Lung (tissue), 11 donors: ENCODE measurements at regions not wholly inside any gene's neighbourhood (a gene's known extent, or its start where the extent isn't known, plus 50 kb on each side); places are given as distances from the start of the nearest gene placed in this dataset.
A peak's percentile ranks its signal among the peaks of the same experiment; 100 is the strongest.

Source experiments
- ATAC-seq: fragments of 200-7000 bp; cut with Tn5 transposase; one replicate; pipeline ENCODE4 v1.9.1; 2020; ENCODE audit warnings: moderate number of reproducible peaks; ENCODE audit not compliant: insufficient read depth, low FRiP score
- DNase-seq, 3 donors: peaks; one replicate each; pipeline ENCODE4 v3.0.0-alpha.2; 2013 to 2017
- H3K27ac ChIP-seq, 2 donors: one replicate each; pipeline ENCODE4 v1.5.1; 2013; ENCODE audit warnings: mild to moderate bottlenecking in 2 of 2, moderate library complexity in 2 of 2, control low read depth in 1 of 2, inconsistent platforms in 1 of 2, low read depth in 1 of 2, low read length in 1 of 2
- H3K27me3 ChIP-seq, 3 donors: one replicate each; pipeline ENCODE4 v1.5.1; 2013; ENCODE audit warnings: low read length in 2 of 3; ENCODE audit not compliant: control insufficient read depth in 3 of 3, insufficient read depth in 3 of 3
- H3K36me3 ChIP-seq, 4 donors: one replicate each; pipeline ENCODE4 v1.5.1; 2013; ENCODE audit warnings: low read length in 4 of 4, mild to moderate bottlenecking in 1 of 4, moderate library complexity in 1 of 4; ENCODE audit not compliant: control insufficient read depth in 4 of 4, insufficient read depth in 4 of 4
- H3K4me1 ChIP-seq, 5 donors: one replicate each; pipeline ENCODE4 v1.5.1; 2013; ENCODE audit warnings: low read length in 5 of 5, mild to moderate bottlenecking in 2 of 5, moderate library complexity in 1 of 5; ENCODE audit not compliant: control insufficient read depth in 5 of 5, insufficient read depth in 5 of 5
- H3K4me3 ChIP-seq: one replicate; pipeline ENCODE4 v1.5.1; 2013; ENCODE audit warnings: mild to moderate bottlenecking, control low read depth, moderate library complexity
- H3K9ac ChIP-seq, 2 donors: one replicate each; pipeline ENCODE4 v1.5.1; 2013; ENCODE audit warnings: low read length in 2 of 2, control low read depth in 1 of 2; ENCODE audit not compliant: insufficient read depth in 1 of 2
- H3K9me3 ChIP-seq, 4 donors: one replicate each; pipeline ENCODE4 v1.5.1; 2013; ENCODE audit warnings: low read length in 3 of 4, mild to moderate bottlenecking in 1 of 4, moderate library complexity in 1 of 4; ENCODE audit not compliant: control insufficient read depth in 4 of 4, insufficient read depth in 3 of 4
- CTCF ChIP-seq: IDR thresholded peaks from 2 replicates; pipeline ENCODE4 v1.5.1; 2012; ENCODE audit warnings: mild to moderate bottlenecking; ENCODE audit errors: control extremely low read depth, extremely low read depth
- whole genome bisulfite sequencing, 2 donors: extraction: QIAGEN DNeasy Blood & Tissue Kit; methylation state at CpG; one replicate each; pipeline ENCODE4 v1.1.7; 2013; 5-methylcytosine and 5-hydroxymethylcytosine counted together
- donor health status: control.
- donor health status: control.
- donor health status: Bipolar disorder and iron deficiency.
- donor health status: healthy.
- donor health status: DM: yes; HTN: yes; CAD: no.

GRCh38 chr12:4168036-4168435 lies 105.5 kb upstream of the CCND2 start:
- H3K4me1 ChIP-seq, result peaks cover 0 to 10% (median 3%) of the 10 kb centered on the region in 5 donors
- H3K4me3 ChIP-seq, result no peak overlapping the region
- no peak overlapping the region for H3K27ac ChIP-seq
- no peak for ATAC-seq
- DNase-seq, result peak in 1 of 3 donors; percentile 15
- WGBS, 2 donors, result 80 to 92% methylated on average over 6 of the region's 6 CpGs
- no peaks in the 10 kb centered on the region for H3K9me3 ChIP-seq
- H3K36me3 ChIP-seq, result no peaks in the 10 kb centered on the region
- no peak for TF ChIP-seq CTCF
- no peaks in the 10 kb centered on the region for H3K27me3 ChIP-seq
- H3K9ac ChIP-seq, result no peak overlapping the region

GRCh38 chr12:4164559-4165558 lies 108.7 kb upstream of the CCND2 start:
- Histone ChIP-seq H3K27ac (peak overlapping the region in 1 of 2 donors; percentile 58), H3K36me3 (no peaks in the 10 kb centered on the region), H3K9ac (peak overlapping the region; percentile 61 to 81), H3K4me3 (peak overlapping the region; percentile 19), H3K4me1 (peaks cover 0 to 10% (median 3%) of the 10 kb centered on the region in 5 donors), H3K27me3 (no peaks in the 10 kb centered on the region), H3K9me3 (no peaks in the 10 kb centered on the region)
- 4 to 10% methylated on average over 63 of the region's 63 CpGs for WGBS, 2 donors
- TF ChIP-seq CTCF, result no peak
- DNase-seq (peak; percentile 92), ATAC-seq (peak; percentile 47)

GRCh38 chr12:4164188-4164558 lies 109.4 kb upstream of the CCND2 start:
- Histone ChIP-seq H3K9ac (peak overlapping the region in 1 of 2 donors; percentile 67), H3K27ac (no peak overlapping the region)
- WGBS, 2 donors, result 59 to 62% methylated on average over 12 of the region's 12 CpGs

More at GRCh38 chr12:4164188-4164558, 109.4 kb upstream of the CCND2 start:
- Histone ChIP-seq H3K4me1 (peaks cover 0 to 10% (median 3%) of the 10 kb centered on the region in 5 donors), H3K9me3 (no peaks in the 10 kb centered on the region), H3K36me3 (no peaks in the 10 kb centered on the region), H3K4me3 (no peak overlapping the region), H3K27me3 (no peaks in the 10 kb centered on the region)
- DNase-seq (no peak), ATAC-seq (no peak)
- TF ChIP-seq CTCF, result no peak
